ENCODE measurements at regions not wholly inside any gene's neighbourhood (a gene's known extent, or its start where the extent isn't known, plus 50 kb on each side); places are given as distances from the start of the nearest gene placed in this dataset.

GRCh38 chr10:113385021-113385999 lies 167.5 kb upstream of the HABP2 start (continued):
- TF ChIP-seq SP7 (tag by site-specific recombination; IDR thresholded peaks at IDR 0.05) (peak; percentile 42; the same call in 1 of the 2 replicates), ZNF707 (tag by site-specific recombination; IDR thresholded peaks at IDR 0.05) (no peak), ZNF174 (tag by site-specific recombination; IDR thresholded peaks at IDR 0.05) (no peak), TSHZ1 (tag by site-specific recombination; IDR thresholded peaks at IDR 0.05; ENCODE audit: borderline replicate concordance) (no peak), ZFP3 (tag by site-specific recombination; IDR thresholded peaks at IDR 0.05; ENCODE audit: low read depth) (peak; percentile 66), ZNF449 (tag by site-specific recombination; IDR thresholded peaks at IDR 0.05) (0 out of 2 replicates have a peak, but pooled peaks have one; percentile 22), ZNF391 (tag by site-specific recombination; IDR thresholded peaks at IDR 0.05; ENCODE audit: borderline replicate concordance, low read depth) (no peak), ZNF366 (tag by site-specific recombination; conservative IDR thresholded peaks at IDR 0.05) (peak; percentile 43; the same call in 1 of the 2 replicates), ZNF692 (tag by site-specific recombination; IDR thresholded peaks at IDR 0.05) (peak; percentile 32; the same call in 1 of the 2 replicates), HOXD13 (CRISPR knock-in tag; IDR thresholded peaks at IDR 0.05; ENCODE audit: borderline replicate concordance) (no peak), REST (tag by site-specific recombination; IDR thresholded peaks at IDR 0.05) (peak; percentile 78), ZNF433 (tag by site-specific recombination; IDR thresholded peaks at IDR 0.05; ENCODE audit: low read depth) (no peak)

GRCh38 chr10:113386005-113386404 lies 166.8 kb upstream of the HABP2 start:
- ChIA-PET CTCF (interaction anchor here (0.5 to 3.0 kb wide), 19 partner anchors 8 to 914 kb away, joined by 3 to 18 read pairs (median 5); no protein-coding TSS in a partner anchor), POLR2A (no interaction called here)
- no peak overlapping the region for H3K27ac ChIP-seq (ENCODE audit: extremely low read depth, low read depth, low read length)
- H3K4me1 ChIP-seq (ENCODE audit: control insufficient read depth, insufficient read depth, low read length): no peaks in the 10 kb centered on the region; the same call in 1 of the 2 replicates
- no peak overlapping the region for H3K4me3 ChIP-seq (ENCODE audit: low read depth, low read length)
- H3K9me3 ChIP-seq (ENCODE audit: control insufficient read depth, insufficient read depth, low read depth, low read length): no peaks in the 10 kb centered on the region
- H3K36me3 ChIP-seq (ENCODE audit: control insufficient read depth in 2 of 2, insufficient read depth in 1 of 2, low read length in 2 of 2): no peaks in the 10 kb centered on the region
- TF ChIP-seq ZNF549 (tag by site-specific recombination; IDR thresholded peaks at IDR 0.05): no peak
- no peak for TF ChIP-seq ZNF157 (tag by site-specific recombination; IDR thresholded peaks at IDR 0.05)
- TF ChIP-seq ZBTB26 (tag by site-specific recombination; optimal IDR thresholded peaks at IDR 0.05): no peak
- no peak for TF ChIP-seq ZNF146 (tag by site-specific recombination; IDR thresholded peaks at IDR 0.05)
- TF ChIP-seq ZBTB44 (tag by site-specific recombination; IDR thresholded peaks at IDR 0.05): no peak
- peak; percentile 18; the same call in 1 of the 2 replicates for TF ChIP-seq ZNF629 (tag by site-specific recombination; IDR thresholded peaks at IDR 0.05)
- no peak for TF ChIP-seq ZNF639 (tag by site-specific recombination; IDR thresholded peaks at IDR 0.05)
- TF ChIP-seq ZNF600 (tag by site-specific recombination; IDR thresholded peaks at IDR 0.05): peak; percentile 32; the same call in 1 of the 2 replicates

Data from HEK293 (cell line).